ENCODE measurements at regions not wholly inside any gene's neighbourhood (a gene's known extent, or its start where the extent isn't known, plus 50 kb on each side); places are given as distances from the start of the nearest gene placed in this dataset.

GRCh38 chr2:53536583-53537361 lies 230.8 kb upstream of the CHAC2 start:
- TF ChIP-seq CBX2 (IDR thresholded peaks at IDR 0.05; ENCODE audit: borderline replicate concordance, low read depth) (no peak), CTCF (IDR thresholded peaks at IDR 0.05) (no peak), ELK1 (IDR thresholded peaks at IDR 0.05; ENCODE audit: low read depth, low read length) (no peak), RAD21 (conservative IDR thresholded peaks at IDR 0.05 in 1 of 2, IDR thresholded peaks at IDR 0.05 in 1 of 2) (no peak), KDM1A (IDR thresholded peaks at IDR 0.05; ENCODE audit: low read depth) (no peak), USF2 (IDR thresholded peaks at IDR 0.05) (no peak), SREBF2 (IDR thresholded peaks at IDR 0.05) (no peak), ESRRA (IDR thresholded peaks at IDR 0.05; ENCODE audit: borderline replicate concordance, low read length) (no peak), PHF8 (IDR thresholded peaks at IDR 0.05; ENCODE audit: borderline replicate concordance, low read depth) (no peak), PBX3 (IDR thresholded peaks at IDR 0.05) (no peak), MYC (IDR thresholded peaks at IDR 0.05; ENCODE audit: borderline replicate concordance, low read length) (no peak), FOSB (CRISPR knock-in tag; IDR thresholded peaks at IDR 0.05) (no peak), MAX (IDR thresholded peaks at IDR 0.05) (no peak), EP300 (IDR thresholded peaks at IDR 0.05) (no peak)

All from A549 (cell line).